Endothelial cell (in vitro differentiated cells): ENCODE measurements at regions not wholly inside any gene's neighbourhood (a gene's known extent, or its start where the extent isn't known, plus 50 kb on each side); places are given as distances from the start of the nearest gene placed in this dataset.

Source experiments
- DNase-seq: peaks from one replicate; pipeline ENCODE4 v3.0.0; 2021; ENCODE audit warnings: low spot score
- H3K27ac Mint-ChIP-seq: one replicate; pipeline ENCODE4 v1.8.0; 2021; ENCODE audit warnings: mixed read lengths, inconsistent platforms; ENCODE audit not compliant: unreplicated experiment
- H3K27me3 Mint-ChIP-seq: one replicate; pipeline ENCODE4 v1.8.0; 2021; ENCODE audit warnings: mild to moderate bottlenecking, moderate library complexity, mixed read lengths, inconsistent platforms; ENCODE audit not compliant: unreplicated experiment
- H3K36me3 Mint-ChIP-seq: one replicate; pipeline ENCODE4 v1.8.0; 2021; ENCODE audit warnings: mild to moderate bottlenecking, low read depth, mixed read lengths, inconsistent platforms; ENCODE audit not compliant: unreplicated experiment
- H3K4me1 Mint-ChIP-seq: one replicate; pipeline ENCODE4 v1.8.0; 2021; ENCODE audit warnings: mild to moderate bottlenecking, mixed read lengths, inconsistent platforms; ENCODE audit not compliant: unreplicated experiment
- H3K4me3 Mint-ChIP-seq: one replicate; pipeline ENCODE4 v1.8.0; 2021; ENCODE audit warnings: mild to moderate bottlenecking, mixed read lengths, inconsistent platforms; ENCODE audit not compliant: unreplicated experiment
- H3K9me3 Mint-ChIP-seq: one replicate; pipeline ENCODE4 v1.8.0; 2021; ENCODE audit warnings: mixed read lengths, inconsistent platforms; ENCODE audit not compliant: unreplicated experiment
- TF ChIP-seq, protein P1 (sequence below): fragments of 200-600 bp; sonication (generic); IDR thresholded peaks from one replicate; pipeline ENCODE4 v1.5.0; 2021; ENCODE audit warnings: antibody characterized with exemption; ENCODE audit not compliant: unreplicated experiment

DNA sequence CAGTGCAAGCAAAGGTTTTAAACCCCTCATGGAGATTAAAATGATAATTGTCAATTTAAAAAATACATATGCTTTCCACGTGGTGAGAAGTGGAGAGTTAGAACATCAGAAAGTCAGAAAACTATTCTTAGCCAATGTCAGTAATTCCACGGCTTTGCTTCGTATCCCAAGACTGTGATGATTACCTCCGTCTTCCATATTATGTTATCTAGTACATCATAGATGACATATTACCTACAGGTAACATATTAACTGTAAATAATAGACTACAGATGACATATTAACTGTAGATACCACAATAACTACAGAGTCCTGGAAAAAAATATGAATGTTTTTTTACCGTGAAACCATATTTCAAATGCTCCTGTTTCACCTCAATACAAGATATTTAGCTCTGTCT is 579.4 kb upstream of the PFKP start:
- no peak for DNase-seq
- TF ChIP-seq, protein P1, sequence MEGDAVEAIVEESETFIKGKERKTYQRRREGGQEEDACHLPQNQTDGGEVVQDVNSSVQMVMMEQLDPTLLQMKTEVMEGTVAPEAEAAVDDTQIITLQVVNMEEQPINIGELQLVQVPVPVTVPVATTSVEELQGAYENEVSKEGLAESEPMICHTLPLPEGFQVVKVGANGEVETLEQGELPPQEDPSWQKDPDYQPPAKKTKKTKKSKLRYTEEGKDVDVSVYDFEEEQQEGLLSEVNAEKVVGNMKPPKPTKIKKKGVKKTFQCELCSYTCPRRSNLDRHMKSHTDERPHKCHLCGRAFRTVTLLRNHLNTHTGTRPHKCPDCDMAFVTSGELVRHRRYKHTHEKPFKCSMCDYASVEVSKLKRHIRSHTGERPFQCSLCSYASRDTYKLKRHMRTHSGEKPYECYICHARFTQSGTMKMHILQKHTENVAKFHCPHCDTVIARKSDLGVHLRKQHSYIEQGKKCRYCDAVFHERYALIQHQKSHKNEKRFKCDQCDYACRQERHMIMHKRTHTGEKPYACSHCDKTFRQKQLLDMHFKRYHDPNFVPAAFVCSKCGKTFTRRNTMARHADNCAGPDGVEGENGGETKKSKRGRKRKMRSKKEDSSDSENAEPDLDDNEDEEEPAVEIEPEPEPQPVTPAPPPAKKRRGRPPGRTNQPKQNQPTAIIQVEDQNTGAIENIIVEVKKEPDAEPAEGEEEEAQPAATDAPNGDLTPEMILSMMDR: no peak
- H3K9me3 Mint-ChIP-seq: no peaks in the 10 kb centered on the region

DNA sequence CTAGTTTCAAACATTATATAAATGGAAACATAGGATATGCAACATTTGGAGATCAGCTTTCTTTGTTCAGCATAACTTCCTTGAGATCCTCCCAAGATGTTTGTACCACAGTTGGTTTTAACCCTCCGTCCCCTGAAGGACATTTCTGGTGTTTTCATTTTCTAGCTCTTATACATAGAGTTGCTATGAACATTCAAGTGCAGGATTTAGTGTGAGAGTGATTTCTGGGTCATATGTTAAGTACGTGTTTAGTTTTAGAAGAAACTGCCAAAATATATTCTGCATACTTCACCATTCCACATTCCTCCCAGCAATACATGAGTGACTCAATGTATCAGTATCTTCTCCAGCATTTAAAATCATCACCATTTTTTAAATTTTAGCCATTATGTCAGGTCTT is 588.7 kb upstream of the PFKP start:
- Mint-ChIP-seq H3K27ac (no peak overlapping the region), H3K4me1 (peaks cover 8% of the 10 kb centered on the region), H3K27me3 (no peaks in the 10 kb centered on the region), H3K36me3 (no peaks in the 10 kb centered on the region), H3K4me3 (no peak overlapping the region), H3K9me3 (no peaks in the 10 kb centered on the region)
- TF ChIP-seq, protein P1: no peak
- no peak for DNase-seq

More for the DNA sequence above, 579.4 kb upstream of the PFKP start:
- no peak overlapping the region for H3K27ac Mint-ChIP-seq
- H3K4me3 Mint-ChIP-seq: no peak overlapping the region
- H3K4me1 Mint-ChIP-seq: peaks cover 4% of the 10 kb centered on the region
- H3K27me3 Mint-ChIP-seq: no peaks in the 10 kb centered on the region
- H3K36me3 Mint-ChIP-seq: no peaks in the 10 kb centered on the region

DNA sequence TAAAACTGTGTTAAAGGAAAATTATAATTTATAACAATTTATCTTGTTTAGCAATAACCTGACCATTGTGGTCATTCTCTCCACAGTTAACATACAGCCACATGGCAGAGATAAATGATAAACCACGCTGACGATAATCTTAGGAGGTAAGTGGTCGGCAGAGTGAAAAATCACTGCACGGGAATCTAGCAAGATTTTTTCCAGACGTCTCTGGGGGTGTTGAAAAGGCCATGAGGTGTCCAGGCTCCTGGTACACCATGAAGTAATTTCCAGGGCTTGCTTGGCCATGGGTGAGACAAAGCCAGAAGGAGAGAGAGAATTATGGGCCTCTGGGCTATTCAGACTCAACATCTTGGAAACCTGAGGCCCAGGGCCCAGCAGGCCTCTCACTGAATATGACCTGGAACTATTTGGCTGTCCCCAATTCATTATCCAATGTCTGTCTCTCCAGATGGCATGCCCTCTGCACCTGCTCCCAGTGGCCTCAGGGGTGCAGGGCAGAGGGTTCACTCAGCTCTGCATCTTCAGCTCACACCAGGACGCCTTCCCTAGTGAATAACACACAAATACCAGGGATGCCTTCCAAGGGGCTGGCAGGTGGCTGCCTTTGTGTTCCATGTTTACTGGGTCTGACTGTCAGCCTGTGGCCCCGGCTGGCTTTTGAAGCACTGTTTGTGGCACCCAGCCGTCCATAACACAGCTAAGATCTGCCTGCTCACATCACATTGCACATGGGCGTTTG is 590.4 kb upstream of the PFKP start:
- Mint-ChIP-seq H3K36me3 (no peaks in the 10 kb centered on the region), H3K27ac (no peak overlapping the region), H3K4me1 (peaks cover 8% of the 10 kb centered on the region), H3K9me3 (no peaks in the 10 kb centered on the region), H3K4me3 (no peak overlapping the region), H3K27me3 (no peaks in the 10 kb centered on the region)
- no peak for DNase-seq
- TF ChIP-seq, protein P1: no peak

DNA sequence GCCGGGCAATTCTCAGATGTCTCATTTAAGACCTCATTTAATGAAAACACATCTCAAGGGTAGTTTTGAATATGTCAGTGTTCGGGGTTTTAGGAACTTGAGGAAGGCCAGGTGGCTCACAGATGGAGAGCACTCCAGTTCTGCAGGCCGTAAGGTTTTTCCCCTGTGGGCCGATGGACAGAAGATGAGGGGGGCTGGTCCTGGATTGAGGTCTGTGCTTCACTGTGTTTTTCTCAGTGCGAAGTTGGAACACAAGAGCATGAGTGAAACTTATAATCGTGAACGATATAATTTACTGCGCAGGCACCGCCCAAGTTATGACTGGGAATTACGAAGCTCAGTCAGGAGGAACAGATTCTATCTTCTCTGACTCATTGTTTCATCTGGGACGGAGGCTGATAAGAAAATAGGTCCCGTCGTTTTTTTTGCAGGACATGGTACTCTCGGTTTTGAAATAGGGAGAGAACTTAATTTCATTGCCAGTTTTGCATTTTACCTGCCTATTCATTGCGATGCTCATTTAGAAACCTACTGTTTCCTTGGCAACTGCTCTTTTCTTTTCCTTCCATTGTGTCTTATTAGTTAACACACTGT is 591.0 kb upstream of the PFKP start:
- no peak overlapping the region for H3K4me3 Mint-ChIP-seq
- no peak overlapping the region for H3K27ac Mint-ChIP-seq
- TF ChIP-seq, protein P1: no peak
- no peaks in the 10 kb centered on the region for H3K36me3 Mint-ChIP-seq
- peaks cover 8% of the 10 kb centered on the region for H3K4me1 Mint-ChIP-seq
- no peaks in the 10 kb centered on the region for H3K27me3 Mint-ChIP-seq
- H3K9me3 Mint-ChIP-seq: no peaks in the 10 kb centered on the region
- no peak for DNase-seq

DNA sequence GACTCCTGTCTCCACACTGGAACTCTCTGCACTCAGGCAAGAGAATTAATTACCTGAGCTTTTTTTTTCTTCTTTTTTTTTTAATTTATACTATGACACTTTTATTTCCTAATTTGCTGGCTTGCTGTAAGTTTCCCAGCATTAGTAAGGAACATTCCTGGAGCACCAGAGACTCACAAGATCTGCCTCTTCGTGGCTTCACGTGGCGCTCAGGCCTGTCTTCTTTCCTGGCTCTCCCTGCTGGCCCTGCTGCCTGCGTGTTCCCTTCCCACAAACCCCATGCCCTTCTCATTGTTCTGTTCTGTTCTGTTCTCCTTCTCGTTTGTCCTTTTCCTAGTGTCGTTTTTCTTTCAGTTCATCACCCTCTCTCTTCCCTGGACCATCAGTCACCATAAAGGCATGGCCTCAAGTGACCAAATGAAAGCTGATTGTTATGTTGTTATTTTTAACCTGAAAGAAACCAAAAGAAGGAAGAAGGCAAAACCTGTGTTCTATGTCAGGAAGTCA is 591.6 kb upstream of the PFKP start:
- no peak overlapping the region for H3K4me3 Mint-ChIP-seq
- no peak for DNase-seq
- H3K27me3 Mint-ChIP-seq: no peaks in the 10 kb centered on the region
- peak overlapping the region; percentile 3 for H3K27ac Mint-ChIP-seq
- peaks cover 8% of the 10 kb centered on the region for H3K4me1 Mint-ChIP-seq
- TF ChIP-seq, protein P1: no peak
- H3K9me3 Mint-ChIP-seq: no peaks in the 10 kb centered on the region
- no peaks in the 10 kb centered on the region for H3K36me3 Mint-ChIP-seq
